ENCODE measurements at regions not wholly inside any gene's neighbourhood (a gene's known extent, or its start where the extent isn't known, plus 50 kb on each side); places are given as distances from the start of the nearest gene placed in this dataset.

DNA sequence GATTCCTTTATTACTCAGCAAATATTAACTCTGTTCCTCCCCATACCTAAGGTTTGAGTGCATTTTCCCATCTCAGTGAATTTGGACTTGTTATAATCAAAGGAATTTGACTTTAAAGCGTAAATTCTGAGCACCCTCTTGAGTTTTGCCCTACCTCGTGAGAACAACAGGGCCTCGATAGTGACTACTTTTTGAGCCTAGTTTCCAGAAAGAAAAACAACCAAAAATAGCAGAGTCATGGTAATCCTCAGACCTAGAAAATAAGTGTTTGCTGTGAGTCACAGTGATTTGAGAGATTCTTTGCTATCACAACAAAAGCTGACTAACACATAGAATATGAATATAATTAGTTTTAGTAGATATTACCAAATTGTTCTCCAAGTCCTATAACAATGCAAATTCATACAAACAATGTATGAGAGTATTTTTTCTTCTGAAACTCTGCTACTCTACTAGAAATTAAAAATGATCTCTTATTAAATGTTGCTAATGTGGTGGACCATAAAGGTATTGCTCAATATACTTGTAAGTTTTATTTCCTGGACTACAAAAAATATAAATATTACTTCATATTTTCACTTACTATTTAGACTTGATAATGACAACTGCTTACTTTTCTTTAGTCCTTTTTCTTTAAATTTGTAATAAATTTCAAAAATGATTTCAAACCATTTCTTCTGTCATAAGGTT, 759.7 kb downstream of the BRINP1 start:
- no peak for DNase-seq

DNA sequence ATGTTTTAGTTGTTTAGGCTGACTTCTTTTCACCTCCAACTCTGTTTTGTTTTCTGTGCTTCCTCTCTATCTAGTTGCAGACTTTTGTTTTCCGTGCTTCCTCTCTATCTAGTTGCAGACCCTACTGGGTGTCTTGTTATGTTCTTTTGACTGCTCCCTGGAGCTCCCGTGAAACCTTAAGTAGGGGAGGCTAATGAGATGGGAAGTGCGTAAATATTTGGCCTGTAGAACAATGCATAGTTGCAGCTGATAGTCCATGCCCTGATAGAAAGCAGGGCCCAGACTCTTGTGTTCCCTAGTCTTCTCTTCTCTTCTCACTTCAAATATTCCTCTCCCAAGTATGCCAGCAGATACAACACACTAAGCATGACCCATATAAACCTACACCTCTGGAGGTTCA, 757.0 kb downstream of the BRINP1 start:
- DNase-seq, result no peak

DNA sequence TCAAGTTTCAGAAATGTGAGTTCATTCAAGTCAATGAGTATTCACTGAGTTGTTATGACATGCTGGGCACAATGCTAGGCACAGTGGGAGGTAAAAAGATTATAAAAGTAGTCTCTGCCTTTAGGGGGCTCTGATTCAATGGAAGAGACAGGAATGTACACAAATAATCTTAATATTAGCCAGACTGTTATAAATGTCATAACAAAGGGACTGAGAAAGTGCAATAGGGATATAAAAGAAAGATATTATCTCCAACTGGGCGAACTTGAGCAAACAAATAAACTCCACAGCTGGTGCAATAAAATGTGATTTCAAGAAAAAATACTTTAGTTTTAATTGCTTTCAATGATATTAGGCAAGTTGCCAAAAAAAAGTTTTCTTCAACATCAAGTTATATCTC, 755.2 kb downstream of the BRINP1 start:
- no peak for DNase-seq

DNA sequence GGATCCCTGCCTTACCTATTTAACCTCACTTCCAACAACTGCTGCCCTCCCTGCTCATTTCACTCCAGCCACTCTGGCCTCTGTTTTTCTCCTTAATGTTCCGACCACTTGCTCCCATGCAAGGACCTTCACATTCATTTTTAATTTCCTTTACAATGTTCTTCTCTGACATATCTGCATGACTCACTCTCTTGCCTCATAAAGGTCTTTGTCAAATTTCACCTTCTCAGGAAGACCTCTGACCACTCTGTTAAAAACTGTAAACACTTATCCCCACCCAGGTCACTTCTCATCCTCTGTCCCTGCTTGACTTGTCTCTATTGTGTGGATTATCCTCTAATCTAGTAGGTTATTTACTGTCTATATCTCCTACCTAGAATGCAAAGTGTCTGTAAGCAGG, 751.2 kb downstream of the BRINP1 start:
- DNase-seq, result no peak

DNA sequence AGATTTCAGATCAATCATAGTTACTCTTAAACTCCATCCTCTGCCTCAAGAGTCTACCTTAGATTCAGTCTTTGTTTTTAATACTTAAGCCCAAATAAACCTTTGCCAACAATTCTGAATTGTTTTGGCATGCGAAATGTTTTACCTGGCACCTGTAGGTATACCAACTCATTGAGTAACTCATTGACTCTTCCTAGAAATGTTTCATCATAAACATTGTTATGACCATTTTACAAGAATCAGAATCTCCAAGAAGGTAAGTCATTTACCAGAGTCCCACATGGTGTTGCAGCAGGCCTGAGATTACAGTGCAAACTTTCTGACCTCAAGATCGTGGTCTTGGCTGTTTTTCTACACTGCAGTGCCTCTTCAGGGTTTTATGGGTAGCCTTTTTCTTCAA, 750.4 kb downstream of the BRINP1 start:
- no peak for DNase-seq

DNA sequence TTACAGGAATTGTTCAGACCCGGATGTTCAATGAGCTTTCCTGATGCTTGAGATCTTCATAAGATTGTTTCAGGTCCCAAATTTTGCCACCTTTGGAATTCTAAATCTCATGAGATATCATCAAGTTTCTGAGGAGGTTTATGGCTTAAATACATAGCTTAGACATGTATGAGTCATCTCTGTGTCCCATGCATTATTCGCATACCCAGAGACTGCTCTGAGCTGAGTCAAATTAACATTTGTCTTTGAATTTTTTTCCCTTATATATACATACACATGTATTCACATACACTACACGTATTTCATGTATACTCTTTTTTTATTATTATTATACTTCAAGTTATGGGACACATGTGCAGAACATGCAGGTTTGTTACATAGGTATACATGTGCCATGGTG, 744.6 kb downstream of the BRINP1 start:
- DNase-seq, result no peak

DNA sequence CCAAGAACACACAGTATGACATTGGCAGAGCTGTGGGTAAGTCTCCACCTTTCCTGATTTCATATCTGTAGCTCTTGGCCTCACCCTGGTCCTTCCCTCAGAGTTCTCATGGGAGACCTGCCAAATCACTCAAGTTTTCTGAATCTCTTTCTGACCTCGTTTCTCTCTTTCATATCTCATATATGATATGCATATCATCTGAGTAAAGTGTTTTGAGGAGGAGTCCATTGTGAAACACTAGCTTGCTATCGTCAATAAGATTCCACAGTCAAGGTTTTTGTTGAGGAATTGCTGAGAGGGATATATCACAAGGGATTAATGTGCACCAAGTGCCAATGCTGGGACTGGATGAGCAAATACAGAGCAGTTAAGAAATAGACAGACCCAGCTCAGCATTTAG, 739.2 kb downstream of the BRINP1 start:
- no peak for DNase-seq

DNA sequence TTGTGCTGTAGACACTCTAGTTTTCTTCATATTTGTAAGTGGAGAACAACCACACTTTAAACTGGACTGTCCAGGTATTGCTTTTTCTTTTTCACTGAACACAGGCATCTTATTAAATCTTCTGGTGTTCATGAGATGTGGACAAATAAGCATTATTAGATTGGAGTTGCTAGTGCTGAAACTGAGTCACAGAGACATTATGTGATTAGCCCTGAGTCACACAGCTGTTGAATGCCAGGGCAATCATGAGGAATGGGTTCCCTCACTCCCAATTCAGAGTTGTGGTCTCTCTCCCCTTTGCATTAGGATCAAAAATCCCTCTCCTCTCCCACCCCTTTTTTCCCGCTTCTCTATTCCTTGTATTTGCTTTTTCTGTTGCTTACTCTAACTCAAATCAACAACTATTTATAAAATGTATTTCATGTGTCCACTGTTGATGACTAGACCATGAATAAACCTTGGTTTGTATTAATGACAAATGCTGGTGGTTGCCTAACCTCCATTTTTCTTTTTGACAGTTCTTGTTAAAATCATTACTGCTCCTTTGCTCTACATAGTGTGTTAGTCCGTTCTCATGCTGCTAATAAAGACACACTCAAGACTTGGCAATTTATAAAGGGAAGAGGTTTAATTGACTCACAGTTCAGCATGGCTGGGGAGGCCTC, 738.2 kb downstream of the BRINP1 start:
- no peak for DNase-seq

DNA sequence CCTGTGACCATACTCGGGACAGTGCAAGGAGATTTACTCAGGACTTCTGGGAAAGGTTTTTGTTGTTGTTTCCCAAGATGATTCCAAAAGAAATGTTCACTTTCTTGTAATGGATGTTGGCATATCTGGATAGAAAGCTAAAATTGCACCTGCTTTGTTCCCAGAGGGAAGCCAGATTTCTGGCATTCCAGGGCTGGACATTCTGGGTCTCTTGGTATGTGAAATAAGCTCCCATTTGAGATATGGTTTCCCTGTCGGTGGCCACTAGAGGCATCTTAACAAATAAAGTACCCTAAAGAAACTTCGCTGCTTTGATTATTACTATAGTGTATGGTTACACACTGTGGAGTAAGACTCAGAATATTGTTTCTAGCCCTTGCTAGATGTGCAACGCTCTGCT, 737.3 kb downstream of the BRINP1 start:
- DNase-seq, result no peak

DNA sequence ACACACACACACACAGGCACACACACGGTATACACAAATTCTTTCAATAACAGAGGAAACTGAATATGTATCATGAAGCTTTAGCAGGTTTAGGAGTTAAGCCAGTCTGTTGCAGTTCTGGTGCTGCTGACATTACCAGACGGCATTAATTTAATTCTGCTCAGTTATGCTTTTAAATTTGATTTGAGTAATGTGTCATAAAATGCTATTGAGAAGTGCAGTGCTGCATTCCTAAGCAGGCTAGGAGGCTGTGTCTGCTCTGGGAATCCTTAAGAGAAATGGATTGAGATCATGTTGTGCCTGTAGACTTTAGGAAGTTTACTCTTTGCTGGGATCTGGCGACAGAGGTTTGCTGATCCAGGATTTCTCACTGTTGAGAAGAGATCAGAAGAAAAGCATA, 733.8 kb downstream of the BRINP1 start:
- no peak for DNase-seq

DNA sequence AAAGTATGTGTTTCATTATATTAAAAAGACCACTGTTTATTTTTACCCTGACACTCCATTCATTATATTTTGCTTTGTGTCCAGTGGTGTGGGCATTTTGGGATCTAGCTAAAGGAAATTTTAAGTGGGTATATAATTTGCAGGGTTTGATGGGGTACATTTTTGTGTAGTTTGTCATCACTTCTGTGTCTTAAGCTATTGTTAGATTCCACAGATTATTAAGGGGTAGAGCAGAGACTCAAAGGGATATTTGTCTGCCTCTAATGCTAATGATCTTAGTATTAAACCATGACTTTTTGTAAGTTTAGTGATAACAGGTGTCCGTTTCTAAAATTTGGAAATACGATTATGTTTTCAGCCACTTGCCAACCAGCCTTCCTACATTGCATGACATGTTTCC, 731.6 kb downstream of the BRINP1 start:
- no peak for DNase-seq

DNA sequence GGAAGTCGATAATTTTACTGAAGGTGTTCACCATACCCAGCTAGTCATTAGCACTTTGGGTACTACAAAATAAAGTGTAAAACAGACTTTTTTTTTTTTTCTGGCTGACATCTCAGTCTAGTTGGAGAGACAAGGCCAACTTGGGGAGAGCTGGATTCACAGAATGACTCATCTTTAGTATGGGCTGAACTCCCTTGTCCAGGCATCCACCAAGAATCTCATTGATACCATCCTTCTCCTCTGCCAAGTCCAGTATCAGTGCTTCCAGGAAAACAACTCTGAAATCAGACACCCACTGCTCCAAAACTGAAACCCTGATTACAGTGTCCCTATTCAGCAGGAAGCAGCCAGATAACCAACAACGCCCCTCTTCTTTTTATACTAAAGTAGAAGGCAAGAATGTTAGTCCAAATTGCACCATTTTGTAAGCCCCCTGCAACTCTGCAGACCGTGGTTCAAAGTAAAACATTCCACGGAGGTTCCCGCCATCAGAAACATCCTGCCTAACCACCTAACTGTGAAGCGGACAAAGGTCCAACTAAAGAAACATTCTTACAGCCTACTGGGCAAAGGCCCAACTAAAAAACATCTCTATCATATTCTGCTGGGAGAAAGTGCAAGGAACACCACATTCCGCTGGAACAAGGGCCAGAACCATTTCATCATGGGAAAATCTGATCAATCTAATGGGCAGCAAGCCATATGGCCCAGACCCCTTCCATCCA, 728.2 kb downstream of the BRINP1 start:
- no peak for DNase-seq

DNA sequence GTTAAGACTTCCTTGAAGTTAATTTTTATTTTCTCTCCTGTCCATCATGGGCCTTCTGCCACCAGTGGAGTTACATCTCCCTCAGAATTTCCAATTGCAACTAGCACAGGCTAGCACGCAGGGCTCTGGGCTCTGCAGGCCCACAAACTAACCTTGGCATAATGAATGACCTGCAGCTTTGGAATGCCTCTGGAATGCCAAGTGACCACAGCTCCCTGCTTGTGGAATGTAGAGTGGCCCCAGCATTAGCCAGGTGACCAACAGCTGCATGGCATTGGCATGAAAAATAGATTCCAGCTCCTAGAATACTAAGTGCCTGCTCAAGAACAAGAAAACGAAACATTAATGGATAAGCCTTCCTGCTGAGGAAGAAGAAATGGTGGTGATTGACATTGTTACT, 726.1 kb downstream of the BRINP1 start:
- no peak for DNase-seq

DNA sequence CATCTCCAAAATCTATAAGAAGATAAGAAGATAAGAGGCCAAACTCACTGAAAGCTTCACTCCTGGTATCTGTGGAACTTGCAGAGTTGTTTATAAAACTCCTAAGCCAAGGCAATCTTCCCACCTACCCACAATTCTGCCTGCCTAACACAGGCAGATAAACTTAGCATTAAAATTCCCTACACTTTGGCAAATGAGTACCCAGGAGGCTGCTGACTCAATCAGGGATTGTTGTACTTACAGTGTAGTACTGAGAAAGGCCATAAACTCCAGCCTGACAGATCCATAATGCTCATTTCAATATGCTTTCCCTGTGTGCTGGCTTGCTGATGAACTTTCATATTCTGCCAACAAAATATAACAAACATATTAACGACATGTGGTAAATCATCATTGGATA, 725.2 kb downstream of the BRINP1 start:
- no peak for DNase-seq

DNA sequence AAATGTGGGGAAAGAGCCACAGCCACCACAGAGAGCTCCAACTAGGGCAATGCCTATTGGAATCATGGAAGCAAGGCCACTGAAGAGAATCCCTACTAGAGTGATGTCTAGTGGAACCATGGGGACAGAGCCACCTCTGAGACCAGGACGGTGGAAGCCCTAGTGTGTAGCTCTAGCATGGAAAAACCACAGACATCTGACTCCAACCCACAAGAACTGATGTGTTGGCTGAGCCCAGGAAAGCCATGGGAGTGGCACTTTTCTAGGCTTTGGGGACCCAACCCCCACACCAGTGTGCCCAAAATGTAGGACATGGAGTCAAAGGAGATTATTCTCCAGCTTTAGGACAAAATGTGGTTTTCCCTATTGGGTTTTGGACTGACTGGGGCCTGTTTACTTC, 721.9 kb downstream of the BRINP1 start:
- no peak for DNase-seq

DNA sequence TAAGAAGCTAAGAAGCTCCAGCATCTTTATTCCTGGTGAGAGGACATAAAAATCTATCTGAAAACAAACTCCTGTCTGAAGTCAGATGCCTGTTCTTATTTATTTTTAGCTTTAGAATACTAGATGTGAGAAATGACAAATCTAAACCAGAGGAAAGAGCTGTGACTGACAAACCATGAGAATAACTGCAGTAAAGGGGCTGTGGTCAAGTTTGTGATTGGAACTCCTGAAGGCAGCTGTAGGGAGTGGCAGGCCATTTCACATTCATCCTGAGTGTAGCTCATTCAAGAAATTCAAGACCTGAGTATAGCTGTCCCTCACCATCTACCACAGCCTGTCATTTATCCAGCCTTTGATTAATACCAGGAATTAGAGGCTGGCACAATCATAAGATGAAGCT, 718.8 kb downstream of the BRINP1 start:
- no peak for DNase-seq

DNA sequence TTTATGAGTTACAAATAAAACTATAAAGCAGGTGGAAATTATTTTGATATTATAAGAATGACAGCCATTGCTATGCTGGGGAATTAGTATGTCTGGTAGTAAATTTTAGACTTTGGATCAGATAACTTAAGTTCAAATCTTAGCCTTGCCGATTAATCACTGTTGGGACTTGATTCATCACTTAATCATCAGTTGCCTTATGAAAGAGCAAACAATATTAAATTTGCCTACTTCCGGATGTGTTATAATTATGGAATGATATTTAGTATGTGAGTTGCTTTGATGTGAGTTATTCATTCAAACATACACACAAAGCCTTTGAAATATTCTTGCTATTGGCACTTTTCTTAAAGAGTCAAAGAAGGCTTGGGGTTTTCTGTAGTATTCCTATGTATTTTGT, 717.7 kb downstream of the BRINP1 start:
- DNase-seq, result no peak

DNA sequence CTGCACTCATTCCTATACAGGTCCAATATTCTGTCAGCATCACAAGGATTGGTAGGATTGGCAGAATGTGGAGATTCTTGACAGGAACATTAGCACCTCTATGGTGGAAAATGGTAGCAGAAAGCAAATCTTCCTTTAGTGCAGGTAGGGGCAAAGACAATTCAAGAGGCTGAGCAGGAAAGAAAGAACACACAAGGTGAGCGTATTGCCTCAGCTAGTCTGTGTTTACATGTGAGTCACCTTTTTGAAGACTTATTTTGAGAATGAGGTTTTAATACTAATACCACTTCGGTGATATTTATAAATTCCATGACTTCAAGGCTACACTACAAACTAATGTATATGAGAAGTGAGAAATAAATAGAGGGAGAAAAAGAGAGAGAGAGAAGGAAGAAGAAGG, 717.0 kb downstream of the BRINP1 start:
- DNase-seq, result no peak

DNA sequence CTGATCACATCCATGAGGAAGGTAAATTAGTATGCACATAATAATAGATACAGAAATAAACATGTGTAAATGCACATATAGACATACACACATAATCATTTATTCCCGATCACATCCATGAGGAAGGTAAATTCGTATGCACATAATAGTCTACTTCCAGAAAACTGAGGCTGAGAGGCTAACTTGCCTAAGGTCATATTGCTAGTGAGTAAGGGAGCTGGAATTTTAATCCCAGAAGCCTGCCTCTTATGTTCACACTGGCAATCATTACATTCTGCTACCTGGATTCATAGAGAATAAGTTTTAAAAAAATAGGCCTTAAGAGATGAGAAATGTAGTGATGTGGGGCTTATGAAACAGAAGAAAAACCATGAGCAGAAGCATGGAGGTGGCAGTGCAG, 716.3 kb downstream of the BRINP1 start:
- no peak for DNase-seq

DNA sequence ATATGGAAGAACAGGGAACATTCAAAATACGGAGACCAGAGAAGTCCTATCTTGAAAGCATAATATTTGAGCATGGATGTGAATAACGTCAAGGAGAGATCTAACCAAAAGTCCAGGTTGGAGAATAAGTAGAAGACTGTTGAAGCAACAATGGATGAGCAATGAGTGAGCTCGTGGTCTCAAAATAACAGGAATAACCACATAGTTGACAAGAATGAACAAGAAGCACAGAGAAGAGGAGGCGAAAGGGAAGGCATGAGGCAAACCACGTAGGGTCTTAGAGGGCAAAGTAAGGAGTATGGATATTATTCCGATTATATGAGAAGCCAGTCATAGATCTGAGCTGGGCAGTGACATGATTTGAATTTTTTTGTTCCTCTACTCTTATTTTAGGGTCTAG, 710.2 kb downstream of the BRINP1 start:
- no peak for DNase-seq

DNA sequence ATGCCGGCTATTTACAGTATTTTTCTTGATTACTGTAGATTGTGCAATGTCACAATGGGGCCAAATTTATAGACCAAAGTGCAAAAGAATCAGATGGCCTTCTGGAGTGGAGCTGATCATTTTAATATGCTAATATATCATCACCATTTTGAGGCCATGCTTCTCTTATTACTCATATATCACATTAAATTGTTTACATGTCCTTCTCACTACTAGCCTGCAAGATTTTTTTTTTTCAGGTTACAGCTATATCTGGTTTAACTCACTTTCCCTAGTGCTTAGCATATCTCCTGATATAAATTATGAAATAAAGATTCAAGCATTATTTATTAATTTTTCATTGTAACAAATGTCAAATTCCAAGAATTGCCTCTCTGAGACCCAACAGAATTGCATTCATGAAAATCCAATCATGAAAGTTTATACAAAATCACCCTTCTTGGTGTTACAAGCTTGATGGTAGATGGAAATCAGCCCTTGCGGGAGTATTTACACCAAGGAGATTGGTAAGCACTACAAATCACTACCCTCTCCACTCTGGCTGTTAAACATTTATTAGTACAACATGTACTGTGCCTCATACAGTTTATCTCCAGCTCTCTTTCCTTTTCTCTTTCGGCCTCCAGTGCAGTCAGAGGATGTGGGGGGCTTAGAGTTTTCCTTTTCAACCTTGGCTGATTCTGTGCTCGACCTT, 703.9 kb downstream of the BRINP1 start:
- no peak for DNase-seq

DNA sequence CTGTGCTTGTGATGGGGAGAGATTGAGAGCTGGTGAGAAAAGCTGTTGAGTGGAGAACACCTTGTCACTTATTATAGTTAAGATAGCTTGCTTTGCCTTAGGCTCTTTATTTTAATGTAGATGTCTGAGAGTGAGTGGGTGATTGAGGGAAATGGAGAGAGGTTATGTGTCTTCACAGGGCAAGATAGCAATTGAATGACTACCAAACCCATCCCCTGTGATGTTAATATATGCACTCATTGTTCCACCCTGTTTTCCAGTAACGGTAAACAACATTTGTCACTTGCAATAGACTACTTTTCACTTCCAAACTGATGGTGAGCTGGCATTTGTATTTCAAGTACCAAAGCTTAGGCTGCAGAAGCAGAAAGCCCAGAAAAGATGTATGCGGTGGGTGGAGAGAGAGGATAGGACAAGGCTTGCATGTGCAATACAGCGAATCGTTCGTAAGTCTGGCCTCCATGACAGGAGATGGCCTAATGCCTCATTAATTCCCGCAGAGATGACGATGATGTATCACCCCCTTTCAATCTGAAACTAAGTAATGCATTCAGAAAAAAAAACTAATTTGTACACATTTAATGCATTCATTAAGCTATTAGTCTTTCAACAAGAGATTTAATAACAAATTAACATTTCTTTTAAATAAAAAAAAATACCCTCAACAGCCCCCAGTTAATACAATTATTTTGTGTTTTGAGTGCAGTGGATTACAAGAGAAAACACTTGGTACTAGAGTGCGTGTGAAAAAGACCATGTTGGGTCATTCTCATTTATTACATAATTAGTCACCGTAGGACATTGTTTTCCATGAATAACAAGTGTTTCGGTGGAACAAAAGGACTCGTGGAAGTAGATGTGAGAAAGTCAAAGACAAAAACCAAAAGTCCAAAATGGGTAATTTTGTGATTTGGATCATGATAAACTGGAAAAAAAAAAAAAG, 699.0 kb downstream of the BRINP1 start:
- DNase-seq, result no peak

DNA sequence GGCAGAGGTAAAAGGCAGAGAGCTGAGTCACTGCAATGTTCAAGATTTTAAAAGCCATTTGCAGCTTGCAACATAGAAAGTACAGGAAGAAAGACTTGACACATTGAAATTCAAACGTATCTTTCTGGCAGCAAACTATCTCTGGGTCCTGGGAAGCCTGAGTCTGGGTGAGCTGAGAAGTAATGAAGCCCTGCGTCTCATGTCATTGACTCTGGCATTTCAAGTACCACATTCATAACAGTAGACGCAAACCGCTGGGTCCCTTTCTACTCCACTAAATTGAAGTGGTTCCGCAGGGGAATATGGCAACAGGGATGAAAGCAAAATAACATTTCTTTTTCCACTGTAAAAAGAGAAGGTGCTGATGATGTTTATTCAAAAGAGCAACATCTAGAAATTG, 694.3 kb downstream of the BRINP1 start:
- no peak for DNase-seq

Measured in CD4-positive, alpha-beta T cell treated with Interleukin-21 for 1 hour (primary cell).